ENCODE measurements at regions not wholly inside any gene's neighbourhood (a gene's known extent, or its start where the extent isn't known, plus 50 kb on each side); places are given as distances from the start of the nearest gene placed in this dataset.

GRCh38 chr18:72100465-72101004 is 443.6 kb downstream of the CBLN2 start:
- no peak for ATAC-seq
- intact Hi-C loops (cut with micrococcal nuclease; ENCODE audit: unreplicated experiment) = no loop called here

GRCh38 chr18:72091369-72091768 is 452.8 kb downstream of the CBLN2 start:
- no TSS peak for BruUV-seq (replicated peaks)
- ATAC-seq (no peak), DNase-seq (ENCODE audit: low read depth, low spot score) (no peak)
- ChIA-PET POLR2A (no interaction called here), CTCF (no interaction called here)
- Histone ChIP-seq H3K27me3 (ENCODE audit: control insufficient read depth, insufficient read depth, low read length) (no peaks in the 10 kb centered on the region), H3K36me3 (ENCODE audit: control insufficient read depth, insufficient read depth, low read length) (no peaks in the 10 kb centered on the region), H3K9me3 (ENCODE audit: control insufficient read depth, insufficient read depth, low read depth, low read length) (no peaks in the 10 kb centered on the region), H3K4me3 (ENCODE audit: low read depth in 2 of 2, low read length in 2 of 2) (no peak overlapping the region), H3K4me1 (ENCODE audit: control insufficient read depth, insufficient read depth, low read length) (no peaks in the 10 kb centered on the region), H3K27ac (ENCODE audit: low read length) (no peak overlapping the region)
- TF ChIP-seq REST (IDR thresholded peaks at IDR 0.05; ENCODE audit: insufficient read depth in 1 of 2, low read depth in 2 of 2, low read length in 1 of 2) = no peak
- TF ChIP-seq CTCF (IDR thresholded peaks at IDR 0.05) = no peak
- TF ChIP-seq POLR2AphosphoS5 (IDR thresholded peaks at IDR 0.05; ENCODE audit: low read depth, low read length) = no peak
- TF ChIP-seq SIN3A (IDR thresholded peaks at IDR 0.05; ENCODE audit: borderline replicate concordance, insufficient read depth, low read depth, low read length) = no peak
- no peak for TF ChIP-seq TCF7L2 (IDR thresholded peaks at IDR 0.05; ENCODE audit: low read depth, low read length)
- intact Hi-C loops (cut with micrococcal nuclease; ENCODE audit: unreplicated experiment) = no loop called here
- in situ Hi-C loops (cut with HindIII; ENCODE audit: low pct_unique_long_range_greater_than_20kb, low sequenced_read_pairs) = no loop called here

More at GRCh38 chr18:72100465-72101004, 443.6 kb downstream of the CBLN2 start:
- no TSS peak for BruUV-seq (replicated peaks)
- Histone ChIP-seq H3K36me3 (ENCODE audit: control insufficient read depth, insufficient read depth, low read length) (no peaks in the 10 kb centered on the region), H3K4me1 (ENCODE audit: control insufficient read depth, insufficient read depth, low read length) (no peaks in the 10 kb centered on the region), H3K4me3 (ENCODE audit: low read depth in 2 of 2, low read length in 2 of 2) (no peak overlapping the region), H3K27ac (ENCODE audit: low read length) (no peak overlapping the region), H3K9me3 (ENCODE audit: control insufficient read depth, insufficient read depth, low read depth, low read length) (no peaks in the 10 kb centered on the region), H3K27me3 (ENCODE audit: control insufficient read depth, insufficient read depth, low read length) (no peaks in the 10 kb centered on the region)
- in situ Hi-C loops (cut with HindIII; ENCODE audit: low pct_unique_long_range_greater_than_20kb, low sequenced_read_pairs) = no loop called here
- CTCF ChIA-PET = no interaction called here
- DNase-seq (ENCODE audit: low read depth, low spot score) = no peak
- POLR2A ChIA-PET = no interaction called here
- no peak for TF ChIP-seq TCF7L2 (IDR thresholded peaks at IDR 0.05; ENCODE audit: low read depth, low read length)
- TF ChIP-seq SIN3A (IDR thresholded peaks at IDR 0.05; ENCODE audit: borderline replicate concordance, insufficient read depth, low read depth, low read length) = no peak
- no peak for TF ChIP-seq POLR2AphosphoS5 (IDR thresholded peaks at IDR 0.05; ENCODE audit: low read depth, low read length)
- TF ChIP-seq CTCF (IDR thresholded peaks at IDR 0.05) = no peak
- no peak for TF ChIP-seq REST (IDR thresholded peaks at IDR 0.05; ENCODE audit: insufficient read depth in 1 of 2, low read depth in 2 of 2, low read length in 1 of 2)
